Gastrocnemius medialis (tissue), 4 donors: ENCODE measurements at regions not wholly inside any gene's neighbourhood (a gene's known extent, or its start where the extent isn't known, plus 50 kb on each side); places are given as distances from the start of the nearest gene placed in this dataset.

Experiments
- ATAC-seq, 2 donors: fragments of 150-250 bp; one replicate each; pipeline ENCODE4 v1.9.1; 2016
- DNase-seq, 2 donors: peaks; one replicate each; pipeline ENCODE4 v3.0.0-alpha.2; 2019
- H3K27ac ChIP-seq, 4 donors: fragments of 200-600 bp; sonication (generic); 1 replicate in 1 of 4; 2 replicates in 3 of 4; pipeline ENCODE4 v1.5.1; 2016 to 2018; ENCODE audit warnings: mild to moderate bottlenecking in 2 of 4, moderate library complexity in 1 of 4
- H3K27me3 ChIP-seq, 3 donors: fragments of 200-600 bp; sonication (generic) in 2 of 3; 1 replicate in 1 of 3; 2 replicates in 2 of 3; pipeline versions ENCODE4 v1.5.1 to v1.6.0; 2016 to 2019; ENCODE audit warnings: mild to moderate bottlenecking in 1 of 3, moderate library complexity in 1 of 3
- H3K36me3 ChIP-seq, 2 donors: fragments of 200-600 bp; sonication (generic) in 1 of 2; one replicate each; pipeline ENCODE4 v1.5.1; 2017 to 2018
- H3K4me1 ChIP-seq, 2 donors: fragments of 200-600 bp; sonication (generic) in 1 of 2; one replicate each; pipeline ENCODE4 v1.5.1; 2016 to 2017; ENCODE audit warnings: mild to moderate bottlenecking in 2 of 2
- H3K4me3 ChIP-seq, 4 donors: fragments of 200-600 bp; sonication (generic) in 3 of 4; 1 replicate in 1 of 4; 2 replicates in 3 of 4; pipeline ENCODE4 v1.5.1; 2016 to 2019; ENCODE audit warnings: mild to moderate bottlenecking in 2 of 4
- H3K9me3 ChIP-seq, 3 donors: fragments of 200-600 bp; sonication (generic) in 2 of 3; 1 replicate in 1 of 3; 2 replicates in 2 of 3; pipeline ENCODE4 v1.5.1; 2016 to 2019
- CTCF ChIP-seq, 5 experiments: fragments of 450-650 bp in 3 of 5; fragments of 200-600 bp in 2 of 5; sonication (generic) in 2 of 5; IDR thresholded peaks in 4 of 5; conservative IDR thresholded peaks in 1 of 5; 1 replicate in 4 of 5; 2 replicates in 1 of 5; pipeline ENCODE4 v1.5.1; 2016 to 2019; ENCODE audit warnings: antibody characterized with exemption in 5 of 5, mild to moderate bottlenecking in 3 of 5, moderate library complexity in 3 of 5
- POLR2A ChIP-seq, 2 donors: fragments of 450-650 bp; IDR thresholded peaks; one replicate each; pipeline ENCODE4 v1.6.1; 2017; ENCODE audit warnings: antibody characterized with exemption in 2 of 2, mild to moderate bottlenecking in 2 of 2, moderate library complexity in 2 of 2
- in situ Hi-C, 4 donors: fragments of 200-750 bp; cut with MboI; loops; one replicate each; pipeline versions ENCODE4 v1.15.0 to v1.8.0; 2017; ENCODE audit warnings: low sequenced_read_pairs in 4 of 4
- intact Hi-C: fragments of 100-400 bp; cut with DNase I; formaldehyde crosslinking; loops from one replicate; pipeline ENCODE4 v1.15.1; 2023; ENCODE audit warnings: low total_unique reads

GRCh38 chr7:53684693-53685092 is 649.3 kb downstream of the POM121L12 start:
- Histone ChIP-seq H3K4me1 (no peaks in the 10 kb centered on the region), H3K4me3 (no peak overlapping the region), H3K9me3 (no peaks in the 10 kb centered on the region), H3K27me3 (no peaks in the 10 kb centered on the region), H3K36me3 (no peaks in the 10 kb centered on the region), H3K27ac (no peak overlapping the region)
- ATAC-seq (no peak), DNase-seq (no peak)
- in situ Hi-C loops (no loop called here), intact Hi-C loops (no loop called here)
- TF ChIP-seq POLR2A (IDR thresholded peaks at IDR 0.05) = no peak
- no peak for TF ChIP-seq CTCF (IDR thresholded peaks at IDR 0.05 in 4 of 5, conservative IDR thresholded peaks at IDR 0.05 in 1 of 5)

GRCh38 chr7:53690411-53690810 is 655.0 kb downstream of the POM121L12 start:
- ATAC-seq = no peak
- no peak overlapping the region for H3K27ac ChIP-seq
- H3K4me3 ChIP-seq = no peak overlapping the region
- H3K36me3 ChIP-seq = no peaks in the 10 kb centered on the region
- intact Hi-C loops = no loop called here
- no peak for DNase-seq
- no peaks in the 10 kb centered on the region for H3K9me3 ChIP-seq
- H3K27me3 ChIP-seq = no peaks in the 10 kb centered on the region
- H3K4me1 ChIP-seq = no peaks in the 10 kb centered on the region
- TF ChIP-seq POLR2A (IDR thresholded peaks at IDR 0.05) = no peak
- no peak for TF ChIP-seq CTCF (IDR thresholded peaks at IDR 0.05 in 4 of 5, conservative IDR thresholded peaks at IDR 0.05 in 1 of 5)
- in situ Hi-C loops = no loop called here

- Histone ChIP-seq H3K36me3 (no peaks in the 10 kb centered on the region), H3K27me3 (no peaks in the 10 kb centered on the region), H3K27ac (no peak overlapping the region), H3K4me3 (no peak overlapping the region), H3K9me3 (peaks cover 0 to 3% (median 0%) of the 10 kb centered on the region in 3 donors), H3K4me1 (no peaks in the 10 kb centered on the region)
- ATAC-seq = no peak
- no peak for DNase-seq
- intact Hi-C loops = no loop called here
- in situ Hi-C loops = no loop called here
- TF ChIP-seq POLR2A (IDR thresholded peaks at IDR 0.05) (no peak), CTCF (IDR thresholded peaks at IDR 0.05 in 4 of 5, conservative IDR thresholded peaks at IDR 0.05 in 1 of 5) (no peak)
These were observed 662.5 kb downstream of the POM121L12 start for GRCh38 chr7:53697913-53698312.

GRCh38 chr7:53699215-53699837 is 663.9 kb downstream of the POM121L12 start:
- Histone ChIP-seq H3K36me3 (no peaks in the 10 kb centered on the region), H3K27ac (no peak overlapping the region), H3K4me3 (no peak overlapping the region), H3K9me3 (peaks cover 0 to 3% (median 0%) of the 10 kb centered on the region in 3 donors), H3K27me3 (no peaks in the 10 kb centered on the region), H3K4me1 (no peaks in the 10 kb centered on the region)
- DNase-seq (no peak), ATAC-seq (no peak)
- TF ChIP-seq CTCF (IDR thresholded peaks at IDR 0.05 in 4 of 5, conservative IDR thresholded peaks at IDR 0.05 in 1 of 5) (no peak), POLR2A (IDR thresholded peaks at IDR 0.05) (no peak)
- intact Hi-C loops = no loop called here
- in situ Hi-C loops = no loop called here

- TF ChIP-seq CTCF (IDR thresholded peaks at IDR 0.05 in 4 of 5, conservative IDR thresholded peaks at IDR 0.05 in 1 of 5) (no peak), POLR2A (IDR thresholded peaks at IDR 0.05) (no peak)
These were observed 683.7 kb downstream of the POM121L12 start for GRCh38 chr7:53719122-53719521.

More at GRCh38 chr7:53719122-53719521, 683.7 kb downstream of the POM121L12 start:
- no peaks in the 10 kb centered on the region for H3K9me3 ChIP-seq
- H3K27me3 ChIP-seq = no peaks in the 10 kb centered on the region
- H3K27ac ChIP-seq = no peak overlapping the region
- in situ Hi-C loops = no loop called here
- ATAC-seq (no peak), DNase-seq (no peak)
- no peaks in the 10 kb centered on the region for H3K36me3 ChIP-seq
- no peak overlapping the region for H3K4me3 ChIP-seq
- intact Hi-C loops = no loop called here
- H3K4me1 ChIP-seq = no peaks in the 10 kb centered on the region
